Myocyte (in vitro differentiated cells): ENCODE measurements at regions not wholly inside any gene's neighbourhood (a gene's known extent, or its start where the extent isn't known, plus 50 kb on each side); places are given as distances from the start of the nearest gene placed in this dataset.
"Not testable (repeated sequence)": the region's sequence is repeated elsewhere in the genome, so short reads cannot be mapped to it uniquely, and the experiment has no call there.

Experiments used
- DNase-seq: peaks from one replicate; pipeline ENCODE4 v3.0.0-alpha.2; 2012; ENCODE audit warnings: low read depth

- DNase-seq: no peak
These were observed 303.9 kb downstream of the OTUD1 start for GRCh38 chr10:23742807-23743206.

- DNase-seq: no peak
These were observed 315.3 kb downstream of the OTUD1 start for GRCh38 chr10:23754179-23754578.

DNA sequence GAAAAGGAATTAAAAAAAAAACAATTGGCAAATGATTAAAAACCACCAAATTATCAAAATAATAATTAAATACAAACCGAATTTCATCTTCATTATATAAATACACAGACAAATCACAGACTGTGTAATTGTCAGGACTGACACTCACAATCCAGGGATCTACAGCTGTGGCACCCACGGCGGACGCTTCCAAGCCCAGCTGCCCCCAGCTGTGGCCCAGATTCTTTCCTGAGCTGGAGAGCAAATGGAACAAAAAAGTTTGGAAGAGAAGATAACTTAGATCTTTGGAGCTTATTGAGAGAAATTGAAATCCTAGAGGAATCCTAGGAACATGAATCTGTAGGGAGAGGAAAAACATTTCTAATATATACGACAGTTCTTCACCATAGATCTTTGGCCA, 316.1 kb downstream of the OTUD1 start:
- no peak for DNase-seq

DNA sequence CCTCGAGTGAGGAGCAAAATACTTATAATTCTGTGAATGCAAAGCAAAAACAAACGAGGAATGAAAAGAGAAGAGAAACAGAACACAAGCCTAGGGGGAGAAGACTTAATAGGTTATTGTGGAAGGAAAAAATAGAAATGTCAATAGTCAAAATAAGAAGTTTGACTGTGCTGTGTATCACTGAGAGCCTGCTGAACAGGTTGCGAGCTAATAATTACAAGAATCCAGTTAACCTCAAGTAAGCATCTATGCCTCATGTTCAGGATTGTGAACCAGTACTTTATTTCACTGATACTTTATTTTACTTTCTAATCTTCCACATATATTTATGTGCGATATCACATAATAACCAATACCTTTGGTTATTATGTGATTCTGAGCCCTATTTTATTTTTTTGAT, 316.7 kb downstream of the OTUD1 start:
- no peak for DNase-seq

DNA sequence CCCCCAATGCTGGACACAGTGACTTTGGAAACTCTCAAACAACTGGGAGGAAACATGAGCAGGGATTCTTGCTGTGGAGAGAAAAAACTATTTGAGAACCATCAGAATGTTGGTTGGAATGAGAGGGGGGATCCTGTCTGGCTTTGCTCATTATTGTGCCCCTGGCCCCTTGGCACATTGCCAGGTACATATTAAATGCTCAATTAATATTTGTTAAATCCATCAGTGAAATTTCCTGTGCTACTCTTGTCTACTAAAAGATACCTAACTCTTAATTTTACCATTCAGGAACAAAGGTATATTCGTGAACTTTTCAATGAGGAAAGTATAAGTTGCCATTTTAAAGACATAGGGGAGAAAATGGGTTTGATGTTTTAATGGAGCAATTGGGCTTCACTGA, 329.4 kb downstream of the OTUD1 start:
- no peak for DNase-seq

DNA sequence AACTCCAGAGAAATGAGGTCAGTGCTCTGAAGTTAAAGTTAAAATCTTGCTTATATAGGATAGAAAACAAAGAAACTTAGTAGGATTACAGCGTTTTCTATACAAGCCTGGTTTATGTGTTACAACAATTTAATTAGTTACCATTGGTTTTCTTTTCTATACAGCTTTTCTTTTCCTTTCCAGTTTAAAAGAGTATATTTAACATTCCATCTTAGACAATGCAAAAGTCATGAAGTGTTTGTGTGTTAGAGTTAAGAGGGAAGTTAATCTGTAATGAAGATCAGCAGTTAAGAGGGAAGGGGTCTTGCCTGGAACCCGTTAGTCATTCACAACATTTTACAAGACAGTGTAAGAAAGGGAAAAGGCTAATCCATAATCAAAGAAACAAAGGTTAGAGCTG, 338.3 kb downstream of the OTUD1 start:
- DNase-seq: no peak

DNA sequence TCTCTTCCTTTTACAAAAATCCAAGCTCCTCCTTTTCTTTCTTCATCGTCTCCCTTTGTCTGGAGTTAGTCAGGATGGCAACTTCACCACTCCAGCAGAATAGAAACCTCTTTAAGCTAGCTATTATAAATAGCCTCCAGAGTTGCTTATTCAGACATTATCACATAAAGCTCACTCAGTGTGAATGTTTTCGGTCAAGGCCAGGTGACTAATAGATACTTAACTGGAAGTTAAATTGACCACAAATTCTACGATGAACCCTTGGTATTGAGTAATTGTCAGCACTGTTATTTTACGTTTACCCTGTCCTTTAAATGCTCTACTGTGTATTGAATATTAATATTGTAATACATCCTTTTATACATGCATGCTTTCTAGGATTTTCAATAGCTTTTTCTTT, 340.4 kb downstream of the OTUD1 start:
- DNase-seq: no peak

- DNase-seq: no peak
These were observed 341.5 kb downstream of the OTUD1 start for GRCh38 chr10:23780331-23780730.

- DNase-seq: no peak
These were observed 347.7 kb downstream of the OTUD1 start for GRCh38 chr10:23786594-23786993.

- no peak for DNase-seq
These were observed 354.7 kb downstream of the OTUD1 start for GRCh38 chr10:23793577-23793976.

GRCh38 chr10:23797452-23797851, 358.6 kb downstream of the OTUD1 start:
- not testable (repeated sequence) for DNase-seq

- DNase-seq: no peak
These were observed 365.2 kb downstream of the OTUD1 start for GRCh38 chr10:23804125-23804524.

DNA sequence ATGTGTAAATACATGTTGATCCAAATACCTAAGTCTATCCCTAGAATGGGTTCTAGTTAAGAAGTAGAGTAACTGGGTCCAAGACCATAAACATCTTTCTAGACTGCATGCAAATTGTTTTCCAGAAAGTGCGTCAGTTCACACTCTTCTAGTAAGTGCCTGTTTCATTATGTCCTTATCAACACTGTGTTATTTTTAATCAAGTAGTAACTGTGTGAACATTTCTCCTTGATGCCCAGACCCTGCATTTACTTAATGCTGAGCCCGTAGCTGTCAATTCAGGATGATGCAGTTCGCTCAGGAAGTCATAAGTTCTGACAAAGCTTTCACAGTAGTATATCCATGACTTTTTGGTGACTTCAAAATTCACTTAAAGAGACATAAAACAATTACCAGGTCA, 374.8 kb downstream of the OTUD1 start:
- no peak for DNase-seq

GRCh38 chr10:23818484-23818883, 379.6 kb downstream of the OTUD1 start:
- DNase-seq: no peak

- no peak for DNase-seq
These were observed 381.9 kb downstream of the OTUD1 start for GRCh38 chr10:23820792-23821191.

DNA sequence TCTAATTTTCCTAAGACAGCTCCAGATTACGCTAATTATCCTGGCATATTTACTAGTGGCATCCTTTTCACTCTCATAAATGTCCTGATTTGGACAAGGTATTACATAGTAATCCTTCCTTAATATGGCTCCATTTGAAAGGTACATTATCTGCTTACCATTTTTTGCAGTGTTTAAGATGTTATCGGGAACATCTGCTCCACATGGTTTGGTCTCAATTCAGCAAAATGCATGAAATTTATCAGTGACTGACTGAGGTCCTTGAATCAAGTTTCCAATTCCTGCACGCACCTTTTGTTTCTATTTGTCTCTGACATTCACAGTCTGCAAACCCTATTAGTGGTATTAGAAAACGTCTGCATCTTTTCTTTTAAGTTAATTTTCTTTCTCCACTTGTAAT, 384.1 kb upstream of the KIAA1217 start:
- DNase-seq: no peak

GRCh38 chr10:23826421-23826820, 382.5 kb upstream of the KIAA1217 start:
- peak; percentile 20 for DNase-seq

GRCh38 chr10:23829556-23829955, 379.4 kb upstream of the KIAA1217 start:
- no peak for DNase-seq

- DNase-seq: no peak
These were observed 374.8 kb upstream of the KIAA1217 start for GRCh38 chr10:23834091-23834490.

DNA sequence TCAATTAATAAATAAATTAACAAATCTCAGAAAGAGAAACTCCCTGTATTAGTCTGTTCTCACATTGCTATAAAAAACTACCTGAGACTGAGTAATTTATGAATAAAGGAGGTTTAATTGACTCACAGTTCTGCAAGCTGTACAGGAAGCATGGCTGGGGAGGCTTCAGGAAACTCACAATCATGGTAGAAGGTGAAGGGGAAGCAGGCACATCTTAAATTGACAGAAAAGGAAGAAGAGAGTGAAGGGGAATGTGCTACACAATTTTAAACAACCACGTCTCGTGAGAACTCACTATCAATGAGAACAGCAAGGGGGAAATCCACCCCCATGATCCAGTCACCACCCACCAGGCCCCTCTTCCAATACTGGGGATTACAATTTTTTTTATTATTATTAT, 358.3 kb upstream of the KIAA1217 start:
- DNase-seq: no peak

GRCh38 chr10:23859598-23859997, 349.3 kb upstream of the KIAA1217 start:
- no peak for DNase-seq

- DNase-seq: no peak
These were observed 344.2 kb upstream of the KIAA1217 start for GRCh38 chr10:23864631-23865147.

GRCh38 chr10:23866985-23867384, 342.0 kb upstream of the KIAA1217 start:
- not testable (repeated sequence) for DNase-seq

- DNase-seq: no peak
These were observed 340.8 kb upstream of the KIAA1217 start for GRCh38 chr10:23868121-23868520.
